ENCODE measurements at regions not wholly inside any gene's neighbourhood (a gene's known extent, or its start where the extent isn't known, plus 50 kb on each side); places are given as distances from the start of the nearest gene placed in this dataset.
"Not testable (repeated sequence)": the region's sequence is repeated elsewhere in the genome, so short reads cannot be mapped to it uniquely, and the experiment has no call there.

GRCh38 chr20:48461091-48461734 is 366.6 kb downstream of the PREX1 start:
- no peak for DNase-seq

DNA sequence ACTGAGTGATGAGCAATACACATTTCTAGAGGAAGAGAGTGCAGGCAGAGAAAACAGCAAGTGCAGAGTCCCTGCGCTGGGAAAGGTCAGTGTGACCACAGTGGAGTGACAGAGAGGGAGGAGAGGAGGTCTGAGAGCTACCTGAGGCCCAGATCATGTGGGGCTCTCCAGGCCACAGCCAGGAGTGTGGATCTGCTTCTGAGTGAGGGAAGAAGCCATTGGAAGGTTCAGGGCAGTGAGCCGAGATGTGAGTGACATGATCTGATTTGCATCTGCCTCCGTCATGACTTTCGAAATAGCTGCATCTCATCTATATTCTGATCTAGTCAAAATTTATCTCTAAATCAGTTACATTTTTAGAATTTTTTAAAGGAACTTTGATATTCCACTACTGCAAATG is 367.1 kb downstream of the PREX1 start:
- no peak for DNase-seq

GRCh38 chr20:48459722-48460395 is 367.9 kb downstream of the PREX1 start:
- DNase-seq = no peak

- DNase-seq = no peak
Measured at GRCh38 chr20:48458601-48459385, 369.0 kb downstream of the PREX1 start.

GRCh38 chr20:48458003-48458377 is 369.8 kb downstream of the PREX1 start:
- DNase-seq = no peak

GRCh38 chr20:48457193-48458002 is 370.4 kb downstream of the PREX1 start:
- DNase-seq = no peak

DNA sequence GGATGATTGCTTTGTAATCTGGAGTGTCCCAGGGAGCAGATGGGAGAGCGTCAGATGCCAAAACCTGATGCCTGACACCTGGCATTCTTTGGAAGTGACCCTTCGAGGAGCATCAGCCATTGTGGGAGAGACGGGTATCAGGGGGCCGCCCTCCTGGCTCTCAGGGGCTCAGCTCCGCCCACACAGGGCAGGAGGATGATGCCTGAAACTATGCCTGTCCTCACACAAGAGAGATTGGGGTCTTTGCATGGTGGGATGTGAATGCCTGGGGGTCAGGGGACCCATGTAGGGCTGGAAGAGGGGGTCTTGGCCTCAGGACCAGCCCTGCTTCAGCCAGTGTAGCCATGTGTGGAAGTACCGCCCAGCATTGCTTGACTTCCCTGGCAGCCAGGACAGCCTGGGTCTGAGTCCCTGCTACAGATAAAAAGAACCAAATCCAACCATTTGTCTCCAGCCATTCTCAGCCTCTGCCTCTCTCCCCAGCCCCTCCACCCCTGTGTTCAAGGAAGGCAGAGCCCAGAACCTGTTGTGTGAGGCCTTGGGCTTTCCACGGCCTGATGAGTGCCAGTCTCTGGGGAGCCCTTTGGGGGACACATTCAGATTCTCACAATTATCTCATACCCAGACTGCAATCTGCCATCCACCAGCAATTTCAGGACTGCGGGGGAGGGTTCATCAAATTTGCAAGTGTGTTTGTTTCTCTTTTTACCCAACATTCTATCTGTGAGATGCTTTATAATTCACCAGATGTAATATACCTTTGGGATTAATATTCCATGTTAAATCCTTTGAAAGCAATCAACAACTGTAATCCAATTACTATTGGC is 371.2 kb downstream of the PREX1 start:
- DNase-seq = no peak

- no peak for DNase-seq
Measured at GRCh38 chr20:48455651-48456365, 372.0 kb downstream of the PREX1 start.

DNA sequence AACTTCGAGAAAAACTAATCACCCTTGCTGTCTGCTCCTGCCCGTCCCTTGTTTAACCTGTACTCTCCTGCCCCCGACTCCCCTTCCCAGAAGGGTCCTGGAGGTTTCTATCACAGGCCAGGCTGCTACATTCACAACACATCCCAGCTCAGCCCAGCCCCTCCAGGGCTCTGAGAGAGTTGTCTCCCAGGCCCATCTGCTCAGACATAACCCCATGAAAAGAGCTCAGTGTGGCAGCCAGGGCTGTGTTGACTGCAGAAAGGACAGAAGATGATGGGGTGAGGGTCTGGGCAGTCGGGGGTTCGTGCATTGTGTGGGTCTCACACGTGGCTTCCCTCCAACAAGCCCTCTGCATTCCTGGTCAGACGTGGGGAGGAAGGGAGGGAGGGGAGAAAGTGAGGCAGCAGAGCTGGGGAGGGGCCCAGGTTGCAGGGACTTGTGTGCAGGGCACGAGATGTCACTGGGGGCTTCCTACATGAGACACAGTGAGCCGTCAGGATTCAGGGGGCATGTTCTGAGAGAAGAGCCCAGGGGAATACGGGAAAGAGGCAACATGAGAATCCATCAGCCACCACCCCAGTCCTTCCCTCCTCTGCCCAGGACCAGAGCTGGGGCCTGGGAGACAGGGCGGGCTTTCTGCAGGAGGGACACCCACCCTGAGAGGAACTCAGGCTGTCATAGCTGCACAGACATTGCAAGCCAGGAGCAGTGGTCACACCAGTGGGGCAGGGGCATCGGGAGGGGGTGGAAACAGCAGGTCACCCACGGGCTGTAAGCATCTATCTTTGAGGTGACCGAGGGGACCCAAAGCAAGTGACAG is 372.9 kb downstream of the PREX1 start:
- no peak for DNase-seq

DNA sequence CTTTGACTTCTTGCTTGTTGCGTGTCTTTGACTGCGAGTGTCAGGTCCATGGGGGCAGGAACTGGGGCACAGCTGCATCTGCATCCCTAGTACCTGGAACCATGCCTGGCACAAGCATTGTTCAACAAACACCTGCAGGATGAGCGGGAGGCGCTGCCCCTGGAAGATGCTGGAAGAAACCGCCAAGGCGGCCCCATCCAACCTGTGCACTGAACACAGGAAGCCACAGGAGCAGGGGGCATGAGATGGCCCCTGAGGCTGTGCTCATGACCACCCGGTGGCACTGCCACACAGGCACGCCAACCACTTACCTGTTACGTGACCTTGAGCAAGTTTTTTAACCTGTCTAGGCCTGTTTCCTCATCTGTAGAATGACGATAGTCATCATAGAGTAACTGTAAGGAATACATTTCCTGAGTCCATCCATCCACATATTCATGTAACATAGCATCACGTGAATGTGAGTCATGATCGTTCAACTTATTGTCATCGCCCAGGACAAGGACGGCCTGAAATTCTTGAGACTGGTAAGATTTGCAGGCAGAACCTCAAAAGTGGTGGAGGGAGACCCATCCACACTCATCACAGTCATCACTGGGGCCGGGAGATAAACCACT is 374.2 kb downstream of the PREX1 start:
- DNase-seq = no peak

DNA sequence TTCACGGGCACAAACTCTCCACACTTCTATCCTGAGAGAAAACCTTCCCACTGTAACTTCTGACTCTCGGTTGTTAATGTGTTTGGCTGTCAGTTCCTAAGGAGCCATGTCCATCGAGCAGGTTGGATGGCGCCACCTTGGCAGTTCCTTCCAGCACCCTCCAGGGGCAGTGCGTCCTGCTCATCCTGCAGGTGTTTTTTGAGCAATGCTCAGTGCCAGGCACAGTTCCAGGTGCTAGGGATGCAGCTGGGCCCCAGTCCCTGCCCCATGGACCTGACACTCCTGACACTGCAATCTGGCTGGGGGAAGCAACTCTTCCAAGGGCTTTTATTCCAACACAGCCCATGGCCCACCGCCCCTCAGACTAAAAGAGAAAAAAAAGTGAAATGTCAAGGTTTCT is 376.4 kb downstream of the PREX1 start:
- DNase-seq = no peak

DNA sequence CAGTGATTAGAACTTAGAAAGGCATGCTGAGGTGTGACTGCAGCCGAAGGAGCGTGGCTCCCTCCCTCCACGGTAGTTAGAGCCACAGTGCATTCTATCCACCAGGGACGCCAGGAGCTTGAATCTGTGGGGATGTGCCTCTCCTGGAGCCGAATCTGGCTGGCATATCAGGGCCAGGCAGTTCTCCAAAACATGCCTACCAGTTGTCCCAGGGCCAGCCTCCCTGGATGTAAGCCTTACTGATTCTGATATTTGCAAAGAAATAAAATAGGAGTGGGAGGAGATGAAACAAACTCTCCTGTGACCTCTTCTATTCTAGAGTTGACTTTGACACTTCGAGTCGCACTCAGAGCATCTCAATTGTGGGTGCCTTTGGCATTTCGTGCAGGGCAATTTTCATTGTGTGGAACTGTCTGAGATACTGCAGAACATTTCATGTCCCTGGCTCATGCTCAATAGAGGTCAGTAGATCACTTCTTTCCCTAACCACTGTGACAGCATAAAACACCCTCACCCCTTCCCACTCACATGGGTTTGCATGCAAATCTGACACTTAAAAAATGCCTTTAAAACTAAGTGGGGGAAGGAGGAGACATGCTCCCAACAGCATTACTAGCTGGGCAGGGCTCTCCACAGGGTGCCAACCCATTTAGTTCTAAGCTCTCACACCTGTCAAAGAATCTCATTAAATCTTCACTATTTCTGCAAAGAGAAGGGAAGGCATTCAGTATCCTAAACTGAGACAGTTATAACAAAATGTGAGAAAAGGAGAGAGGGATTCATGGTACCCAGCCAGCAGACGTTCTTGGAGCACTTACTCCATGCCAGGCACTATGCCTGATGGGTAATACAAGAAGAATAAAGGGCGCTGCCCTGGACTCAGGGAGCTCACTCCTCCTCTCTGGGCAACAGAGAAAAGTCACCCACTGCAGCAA is 378.9 kb downstream of the PREX1 start:
- DNase-seq = no peak

GRCh38 chr20:48447456-48447855 is 380.3 kb downstream of the PREX1 start:
- no peak for DNase-seq

GRCh38 chr20:48445827-48446226 is 382.0 kb downstream of the PREX1 start:
- no peak for DNase-seq

DNA sequence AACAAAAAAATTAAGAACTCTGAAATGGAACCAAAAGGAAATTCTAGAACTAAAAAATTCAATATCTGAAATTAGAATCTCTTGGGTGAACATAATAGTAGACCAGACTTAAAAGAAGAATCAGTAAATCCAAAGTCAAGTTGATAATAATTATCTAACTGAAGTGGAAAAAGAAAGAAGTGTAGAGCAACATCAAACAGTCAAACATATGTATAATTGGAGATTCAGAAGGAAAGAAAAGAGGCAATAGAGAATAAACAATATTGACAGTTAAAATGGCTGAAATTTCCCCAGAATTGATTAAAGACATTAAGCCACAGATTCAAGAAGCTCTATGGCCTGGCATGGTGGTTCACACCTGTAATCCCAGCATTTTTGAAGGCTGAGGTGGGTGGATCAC is 383.6 kb downstream of the PREX1 start:
- DNase-seq = no peak

DNA sequence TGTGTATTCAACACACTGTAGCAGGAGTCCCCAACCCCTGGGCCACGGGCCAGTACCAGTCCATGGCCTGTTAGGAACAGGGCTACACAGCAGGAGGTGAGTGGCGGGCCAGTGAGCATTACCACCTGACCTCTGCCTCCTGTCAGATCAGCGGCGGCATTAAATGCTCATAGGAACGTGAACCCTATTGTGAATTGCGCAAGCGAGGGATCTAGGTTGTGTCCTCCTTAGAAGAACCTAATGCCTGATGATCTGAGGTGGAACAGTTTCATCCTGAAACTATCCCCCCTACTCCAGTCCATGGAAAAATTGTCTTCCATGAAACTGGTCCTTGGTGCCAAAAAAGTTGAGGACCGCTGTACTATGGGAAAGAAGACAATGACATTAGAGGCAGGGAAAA is 386.9 kb downstream of the PREX1 start:
- no peak for DNase-seq

DNA sequence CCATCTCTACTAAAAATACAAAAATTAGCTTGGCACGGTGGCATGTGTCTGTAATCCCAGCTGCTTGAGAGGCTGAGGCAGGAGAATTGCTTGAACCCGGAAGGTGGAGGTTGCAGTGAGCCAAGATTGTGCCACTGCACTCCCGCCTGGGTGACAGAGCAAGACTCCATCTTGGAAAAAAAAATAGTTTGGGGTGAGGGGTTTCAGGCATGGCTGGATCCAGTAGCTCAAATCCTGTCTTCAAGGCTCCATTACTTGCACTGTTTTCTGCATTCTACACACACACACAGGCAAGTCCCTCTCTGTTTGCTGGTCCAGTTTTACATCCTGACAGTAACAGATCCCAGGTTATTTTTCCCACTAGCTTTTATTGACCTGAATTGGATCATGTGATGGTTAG is 387.5 kb downstream of the PREX1 start:
- DNase-seq = not testable (repeated sequence)

DNA sequence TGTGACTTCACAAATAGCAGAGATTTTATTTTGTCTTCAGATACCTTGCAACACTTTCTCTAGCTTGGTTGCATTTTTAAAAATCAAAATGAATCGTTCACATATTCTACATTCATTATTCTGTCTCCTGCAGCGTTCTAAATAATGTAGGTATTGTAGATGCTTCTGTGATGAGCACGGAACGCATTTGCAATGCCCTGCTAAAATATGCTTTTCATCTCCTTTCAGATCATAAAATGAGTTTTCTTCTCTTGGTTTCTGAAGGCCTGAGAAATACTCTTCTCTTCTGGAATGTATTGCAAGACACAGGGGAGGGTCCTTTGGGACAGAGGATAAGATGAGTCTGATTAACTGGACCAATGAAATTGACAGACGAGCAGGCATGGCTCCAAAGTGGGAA is 390.7 kb downstream of the PREX1 start:
- no peak for DNase-seq

GRCh38 chr20:48436609-48437008 is 391.2 kb downstream of the PREX1 start:
- not testable (repeated sequence) for DNase-seq
